Testis (tissue), 2 donors: ENCODE measurements at regions not wholly inside any gene's neighbourhood (a gene's known extent, or its start where the extent isn't known, plus 50 kb on each side); places are given as distances from the start of the nearest gene placed in this dataset.

Experiments
- CTCF ChIP-seq, 3 experiments: fragments of 450-650 bp in 2 of 3; fragments of 200-600 bp in 1 of 3; sonication (generic) in 1 of 3; IDR thresholded peaks; one replicate each; pipeline ENCODE4 v1.5.1; 2016 to 2019; ENCODE audit warnings: antibody characterized with exemption in 3 of 3, mild to moderate bottlenecking in 2 of 3, moderate library complexity in 1 of 3
- POLR2A ChIP-seq: fragments of 450-650 bp; IDR thresholded peaks from one replicate; pipeline ENCODE4 v1.6.1; 2017; ENCODE audit warnings: antibody characterized with exemption, mild to moderate bottlenecking, moderate library complexity

- no peak for TF ChIP-seq CTCF (IDR thresholded peaks at IDR 0.05)
- no peak for TF ChIP-seq POLR2A
These were observed 772.7 kb downstream of the PRELID2 start for GRCh38 chr5:145062280-145063062.
